HepG2 (cell line): ENCODE measurements at regions not wholly inside any gene's neighbourhood (a gene's known extent, or its start where the extent isn't known, plus 50 kb on each side); places are given as distances from the start of the nearest gene placed in this dataset.

ENCODE experiments used
- ATAC-seq: fragments of 200-7000 bp; cut with Tn5 transposase; 3 replicates; pipeline ENCODE4 v1.9.1; 2020; ENCODE audit warnings: mild to moderate bottlenecking, moderate library complexity
- BruUV-seq: library from RNA; stranded (reverse); fragments of 400-500 nt; replicated peaks from 2 replicates; lab custom pipeline; 2021; lab: Mats Ljungman, UMichigan
- CTCF ChIA-PET: fragments of 300-600 bp; formaldehyde crosslinking; extraction: SDS; loops from one replicate; lab custom pipeline; 2021; ENCODE audit warnings: low total read pairs, inconsistent platforms, low intra/inter-chr PET ratio; lab: Yijun Ruan, JAX
- POLR2A ChIA-PET: fragments of 350-600 bp; sonication (Branson Sonifier 250); formaldehyde crosslinking; loops from one replicate; lab custom pipeline; 2020; ENCODE audit warnings: antibody characterized with exemption, inconsistent platforms; lab: Yijun Ruan, JAX
- DNase-seq: peaks from one replicate; pipeline ENCODE4 v3.0.0-alpha.2; 2015; ENCODE audit warnings: low spot score
- FAIRE-seq: peaks from 3 replicates; lab custom pipeline; 2011; peaks lifted over from hg19 to GRCh38; lab: Jason Lieb, UNC
- H2AFZ ChIP-seq: one replicate; pipeline ENCODE4 v1.6.1; 2011; ENCODE audit warnings: low read length, inconsistent platforms
- H3K27ac ChIP-seq: fragments of 300-600 bp; 3 replicates; pipeline ENCODE4 v1.8.0; 2011; ENCODE audit warnings: mixed run types, mild to moderate bottlenecking, mixed read lengths, low read length, inconsistent platforms; ENCODE audit not compliant: insufficient read depth; ENCODE audit errors: extremely low read length
- H3K27me3 ChIP-seq, 2 experiments: fragments of 200-600 bp in 1 of 2; 2 replicates in 1 of 2; 3 replicates in 1 of 2; pipeline versions ENCODE4 v1.6.0 to v1.8.0; 2011; ENCODE audit warnings: low read length in 2 of 2, mild to moderate bottlenecking in 2 of 2, moderate library complexity in 2 of 2, inconsistent platforms in 1 of 2; ENCODE audit not compliant: insufficient read depth in 2 of 2, control insufficient read depth in 1 of 2
- H3K36me3 ChIP-seq, 2 experiments: fragments of 200-600 bp in 1 of 2; replicated peaks in 1 of 2; 2 replicates in 1 of 2; 3 replicates in 1 of 2; pipeline versions ENCODE4 v1.5.1 to v1.8.0; 2011; ENCODE audit warnings: low read length in 2 of 2, inconsistent platforms in 1 of 2; ENCODE audit not compliant: insufficient read depth in 2 of 2, control insufficient read depth in 1 of 2
- H3K4me1 ChIP-seq: 2 replicates; pipeline ENCODE4 v1.5.1; 2012; ENCODE audit warnings: low read length, inconsistent platforms; ENCODE audit not compliant: insufficient read depth
- H3K4me2 ChIP-seq: 2 replicates; pipeline ENCODE4 v1.6.0; 2011; ENCODE audit warnings: low read depth, low read length, inconsistent platforms
- H3K4me3 ChIP-seq, 3 experiments: fragments of 200-600 bp in 1 of 3; sonication (generic), shearing (Covaris generic) in 1 of 3; replicated peaks in 1 of 3; 2 replicates each; pipeline ENCODE4 v1.5.1; 2011 to 2016; ENCODE audit warnings: low read length in 3 of 3, inconsistent platforms in 2 of 3, low read depth in 2 of 3, mild to moderate bottlenecking in 2 of 3, control low read depth in 1 of 3, mixed read lengths in 1 of 3; ENCODE audit not compliant: insufficient read depth in 1 of 3
- H3K79me2 ChIP-seq: one replicate; pipeline ENCODE4 v1.6.1; 2011; ENCODE audit warnings: low read length, inconsistent platforms; ENCODE audit not compliant: insufficient read depth
- H3K9ac ChIP-seq: 2 replicates; pipeline ENCODE4 v1.6.0; 2011; ENCODE audit warnings: mild to moderate bottlenecking, low read depth, low read length, inconsistent platforms; ENCODE audit not compliant: insufficient read depth
- H3K9me3 ChIP-seq: 2 replicates; pipeline ENCODE4 v1.5.1; 2012; ENCODE audit warnings: mild to moderate bottlenecking, low read length
- H4K20me1 ChIP-seq: 2 replicates; pipeline ENCODE4 v1.6.0; 2011; ENCODE audit warnings: inconsistent platforms, mild to moderate bottlenecking, low read length, moderate library complexity; ENCODE audit not compliant: insufficient read depth
- ATF6 ChIP-seq: sonication (generic); formaldehyde crosslinking; conservative IDR thresholded peaks from 2 replicates; pipeline ENCODE4 v1.4.0; 2020; ENCODE audit warnings: missing genetic modification reagents
- FOXK2 ChIP-seq: fragments of 450-650 bp; IDR thresholded peaks from 2 replicates; pipeline ENCODE4 v1.6.1; 2016
- MTF2 ChIP-seq: sonication (generic); formaldehyde crosslinking; IDR thresholded peaks from 2 replicates; pipeline ENCODE4 v1.5.0; 2020; ENCODE audit warnings: missing genetic modification reagents, borderline replicate concordance
- MYPOP ChIP-seq: sonication (generic); formaldehyde crosslinking; IDR thresholded peaks from 2 replicates; pipeline ENCODE4 v1.8.1; 2023; ENCODE audit warnings: mild to moderate bottlenecking, moderate library complexity, missing genetic modification reagents
- SALL1 ChIP-seq: sonication (generic); formaldehyde crosslinking; IDR thresholded peaks from 2 replicates; pipeline ENCODE4 v1.8.0; 2022; ENCODE audit warnings: mild to moderate bottlenecking, missing genetic modification reagents
- SETDB1 ChIP-seq: sonication (generic); formaldehyde crosslinking; IDR thresholded peaks from 2 replicates; pipeline ENCODE4 v1.5.1; 2020; ENCODE audit warnings: missing genetic modification reagents, mild to moderate bottlenecking, borderline replicate concordance
- TARDBP ChIP-seq: sonication (generic); formaldehyde crosslinking; IDR thresholded peaks from 2 replicates; pipeline ENCODE4 v1.8.0; 2022; ENCODE audit warnings: mild to moderate bottlenecking, missing genetic modification reagents
- ZNF256 ChIP-seq: sonication (generic); formaldehyde crosslinking; conservative IDR thresholded peaks from 2 replicates; pipeline ENCODE4 v1.4.0; 2020; ENCODE audit warnings: missing genetic modification reagents
- ZNF546 ChIP-seq: sonication (generic); formaldehyde crosslinking; conservative IDR thresholded peaks from 2 replicates; pipeline ENCODE4 v1.8.1; 2023; ENCODE audit warnings: mild to moderate bottlenecking, missing genetic modification reagents
- WGBS: methylation state at CpG from one replicate; pipeline ENCODE4 v1.1.6; 2017; ENCODE audit warnings: low lambda C conversion rate; 5-methylcytosine and 5-hydroxymethylcytosine counted together
- in situ Hi-C: cut with HindIII; loops from 2 replicates; pipeline ENCODE4 v1.10.0; 2017; ENCODE audit warnings: low pct_unique_long_range_greater_than_20kb; ENCODE audit not compliant: extremely low pct_ligation_motif_present
- intact Hi-C: fragments of 100-400 bp; cut with micrococcal nuclease; formaldehyde crosslinking; loops from one replicate; pipeline ENCODE4 v1.10.0; 2022; ENCODE audit not compliant: unreplicated experiment
- TF ChIP-seq, protein P1 (sequence below): fragments of 450-650 bp; IDR thresholded peaks from 2 replicates; pipeline ENCODE4 v1.6.1; 2017; ENCODE audit warnings: mild to moderate bottlenecking

- ChIA-PET POLR2A (no interaction called here), CTCF (no interaction called here)
- Histone ChIP-seq H3K9me3 (no peaks in the 10 kb centered on the region), H3K9ac (no peak overlapping the region), H3K27ac (no peak overlapping the region), H3K36me3 (no peaks in the 10 kb centered on the region), H4K20me1 (no peaks in the 10 kb centered on the region), H2AFZ (no peak overlapping the region), H3K79me2 (no peaks in the 10 kb centered on the region), H3K4me2 (no peak overlapping the region), H3K4me3 (no peak overlapping the region), H3K4me1 (no peaks in the 10 kb centered on the region), H3K27me3 (no peaks in the 10 kb centered on the region)
- no peak for TF ChIP-seq SALL1 (CRISPR knock-in tag)
- no peak for TF ChIP-seq TARDBP (CRISPR knock-in tag)
- no peak for TF ChIP-seq SETDB1
- no peak for TF ChIP-seq ZNF256 (CRISPR knock-in tag)
- no peak for TF ChIP-seq MYPOP (CRISPR knock-in tag)
- no peak for TF ChIP-seq ZNF546
- no peak for TF ChIP-seq FOXK2
- TF ChIP-seq ATF6 (CRISPR knock-in tag) = no peak
- TF ChIP-seq MTF2 (CRISPR knock-in tag) = no peak
- TF ChIP-seq, protein P1, sequence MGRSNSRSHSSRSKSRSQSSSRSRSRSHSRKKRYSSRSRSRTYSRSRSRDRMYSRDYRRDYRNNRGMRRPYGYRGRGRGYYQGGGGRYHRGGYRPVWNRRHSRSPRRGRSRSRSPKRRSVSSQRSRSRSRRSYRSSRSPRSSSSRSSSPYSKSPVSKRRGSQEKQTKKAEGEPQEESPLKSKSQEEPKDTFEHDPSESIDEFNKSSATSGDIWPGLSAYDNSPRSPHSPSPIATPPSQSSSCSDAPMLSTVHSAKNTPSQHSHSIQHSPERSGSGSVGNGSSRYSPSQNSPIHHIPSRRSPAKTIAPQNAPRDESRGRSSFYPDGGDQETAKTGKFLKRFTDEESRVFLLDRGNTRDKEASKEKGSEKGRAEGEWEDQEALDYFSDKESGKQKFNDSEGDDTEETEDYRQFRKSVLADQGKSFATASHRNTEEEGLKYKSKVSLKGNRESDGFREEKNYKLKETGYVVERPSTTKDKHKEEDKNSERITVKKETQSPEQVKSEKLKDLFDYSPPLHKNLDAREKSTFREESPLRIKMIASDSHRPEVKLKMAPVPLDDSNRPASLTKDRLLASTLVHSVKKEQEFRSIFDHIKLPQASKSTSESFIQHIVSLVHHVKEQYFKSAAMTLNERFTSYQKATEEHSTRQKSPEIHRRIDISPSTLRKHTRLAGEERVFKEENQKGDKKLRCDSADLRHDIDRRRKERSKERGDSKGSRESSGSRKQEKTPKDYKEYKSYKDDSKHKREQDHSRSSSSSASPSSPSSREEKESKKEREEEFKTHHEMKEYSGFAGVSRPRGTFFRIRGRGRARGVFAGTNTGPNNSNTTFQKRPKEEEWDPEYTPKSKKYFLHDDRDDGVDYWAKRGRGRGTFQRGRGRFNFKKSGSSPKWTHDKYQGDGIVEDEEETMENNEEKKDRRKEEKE = no peak
- intact Hi-C loops (no loop called here), in situ Hi-C loops (no loop called here)
- ATAC-seq (no peak), FAIRE-seq (no peak), DNase-seq (no peak)
- BruUV-seq = no TSS peak
- 1% methylated on average over 3 of the region's 3 CpGs for WGBS
Measured at GRCh38 chr14:49493557-49493956, 92.6 kb downstream of the RPS29 start.
